Breast epithelium (tissue), 4 donors: ENCODE measurements at regions not wholly inside any gene's neighbourhood (a gene's known extent, or its start where the extent isn't known, plus 50 kb on each side); places are given as distances from the start of the nearest gene placed in this dataset.

Experiments used
- DNase-seq, 2 donors: peaks; one replicate each; pipeline ENCODE4 v3.0.0-alpha.2; 2019; ENCODE audit warnings: low spot score in 2 of 2
- H3K27ac ChIP-seq, 2 donors: fragments of 200-600 bp; sonication (generic) in 1 of 2; one replicate each; pipeline ENCODE4 v1.5.1; 2016 to 2019; ENCODE audit warnings: mild to moderate bottlenecking in 1 of 2
- H3K27me3 ChIP-seq, 2 donors: fragments of 200-600 bp; sonication (generic) in 1 of 2; one replicate each; pipeline versions ENCODE4 v1.5.1 to v1.6.0; 2017 to 2019; ENCODE audit warnings: control low read depth in 1 of 2, mild to moderate bottlenecking in 1 of 2
- H3K36me3 ChIP-seq: fragments of 200-600 bp; one replicate; pipeline ENCODE4 v1.5.1; 2019
- H3K4me1 ChIP-seq, 2 donors: fragments of 200-600 bp; sonication (generic); one replicate each; pipeline ENCODE4 v1.5.1; 2016 to 2019; ENCODE audit warnings: control low read depth in 1 of 2
- H3K4me3 ChIP-seq, 3 donors: fragments of 200-600 bp; sonication (generic); 1 replicate in 2 of 3; 2 replicates in 1 of 3; pipeline ENCODE4 v1.5.1; 2016 to 2019; ENCODE audit warnings: mild to moderate bottlenecking in 3 of 3, moderate library complexity in 2 of 3
- H3K9me3 ChIP-seq, 2 donors: fragments of 200-600 bp; sonication (generic) in 1 of 2; one replicate each; pipeline ENCODE4 v1.5.1; 2016 to 2019; ENCODE audit warnings: control low read depth in 1 of 2
- POLR2A ChIP-seq: fragments of 450-650 bp; IDR thresholded peaks from one replicate; pipeline ENCODE4 v1.6.1; 2016; ENCODE audit warnings: antibody characterized with exemption, mild to moderate bottlenecking, moderate library complexity
- POLR2AphosphoS5 ChIP-seq, 3 donors: sonication (generic); formaldehyde crosslinking; IDR thresholded peaks; one replicate each; pipeline ENCODE4 v1.6.1; 2017; ENCODE audit warnings: antibody characterized with exemption in 3 of 3
- intact Hi-C: fragments of 100-400 bp; cut with DNase I; formaldehyde crosslinking; loops from one replicate; pipeline ENCODE4 v1.15.1; 2023; ENCODE audit warnings: low total_unique reads
- TF ChIP-seq, protein P1 (sequence below), 3 donors: fragments of 450-650 bp; IDR thresholded peaks; one replicate each; pipeline ENCODE4 v1.5.1; 2016 to 2017; ENCODE audit warnings: antibody characterized with exemption in 3 of 3, mild to moderate bottlenecking in 3 of 3, moderate library complexity in 3 of 3

DNA sequence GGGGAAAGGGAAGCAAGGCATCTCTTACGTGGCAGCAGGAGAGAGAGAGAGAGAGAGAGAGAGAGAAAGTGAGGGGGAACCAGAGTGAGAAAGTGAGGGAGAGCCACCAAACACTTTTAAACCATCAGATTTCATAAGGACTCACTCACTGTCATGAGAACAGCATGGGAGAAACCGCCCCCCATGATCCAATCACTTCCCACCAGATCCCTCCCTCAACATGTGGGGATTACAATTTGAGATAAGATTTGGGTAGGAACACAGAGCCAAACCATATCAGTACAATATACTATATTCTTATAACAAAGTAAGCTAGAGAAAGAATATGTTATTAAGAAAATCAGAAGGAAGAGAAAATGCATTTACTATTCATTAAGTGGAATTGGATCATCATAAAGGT is 53.7 kb upstream of the PLXNC1 start:
- TF ChIP-seq POLR2AphosphoS5 (IDR thresholded peaks at IDR 0.05), result no peak
- TF ChIP-seq POLR2A, result no peak
- TF ChIP-seq, protein P1, sequence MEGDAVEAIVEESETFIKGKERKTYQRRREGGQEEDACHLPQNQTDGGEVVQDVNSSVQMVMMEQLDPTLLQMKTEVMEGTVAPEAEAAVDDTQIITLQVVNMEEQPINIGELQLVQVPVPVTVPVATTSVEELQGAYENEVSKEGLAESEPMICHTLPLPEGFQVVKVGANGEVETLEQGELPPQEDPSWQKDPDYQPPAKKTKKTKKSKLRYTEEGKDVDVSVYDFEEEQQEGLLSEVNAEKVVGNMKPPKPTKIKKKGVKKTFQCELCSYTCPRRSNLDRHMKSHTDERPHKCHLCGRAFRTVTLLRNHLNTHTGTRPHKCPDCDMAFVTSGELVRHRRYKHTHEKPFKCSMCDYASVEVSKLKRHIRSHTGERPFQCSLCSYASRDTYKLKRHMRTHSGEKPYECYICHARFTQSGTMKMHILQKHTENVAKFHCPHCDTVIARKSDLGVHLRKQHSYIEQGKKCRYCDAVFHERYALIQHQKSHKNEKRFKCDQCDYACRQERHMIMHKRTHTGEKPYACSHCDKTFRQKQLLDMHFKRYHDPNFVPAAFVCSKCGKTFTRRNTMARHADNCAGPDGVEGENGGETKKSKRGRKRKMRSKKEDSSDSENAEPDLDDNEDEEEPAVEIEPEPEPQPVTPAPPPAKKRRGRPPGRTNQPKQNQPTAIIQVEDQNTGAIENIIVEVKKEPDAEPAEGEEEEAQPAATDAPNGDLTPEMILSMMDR (IDR thresholded peaks at IDR 0.05), result no peak
- Histone ChIP-seq H3K27me3 (no peaks in the 10 kb centered on the region), H3K9me3 (no peaks in the 10 kb centered on the region), H3K27ac (no peak overlapping the region), H3K4me3 (no peak overlapping the region), H3K4me1 (peaks cover 0 to 4% of the 10 kb centered on the region in 2 donors), H3K36me3 (no peaks in the 10 kb centered on the region)
- intact Hi-C loops, result no loop called here
- no peak for DNase-seq

GRCh38 chr12:94095618-94096017 is 52.8 kb upstream of the PLXNC1 start:
- TF ChIP-seq, protein P1 (IDR thresholded peaks at IDR 0.05), result no peak
- no peaks in the 10 kb centered on the region for H3K9me3 ChIP-seq
- H3K36me3 ChIP-seq, result no peaks in the 10 kb centered on the region
- no peak overlapping the region for H3K4me3 ChIP-seq
- no peak overlapping the region for H3K27ac ChIP-seq
- no peaks in the 10 kb centered on the region for H3K27me3 ChIP-seq
- peaks cover 0 to 4% of the 10 kb centered on the region in 2 donors for H3K4me1 ChIP-seq
- intact Hi-C loops, result no loop called here
- no peak for DNase-seq

- no peak for DNase-seq
- TF ChIP-seq, protein P1 (IDR thresholded peaks at IDR 0.05), result no peak
- TF ChIP-seq POLR2AphosphoS5 (IDR thresholded peaks at IDR 0.05) (no peak), POLR2A (no peak)
- no peak overlapping the region for H3K27ac ChIP-seq
- no peaks in the 10 kb centered on the region for H3K9me3 ChIP-seq
- no peaks in the 10 kb centered on the region for H3K27me3 ChIP-seq
- intact Hi-C loops, result no loop called here
- no peak overlapping the region for H3K4me3 ChIP-seq
- H3K4me1 ChIP-seq, result no peaks in the 10 kb centered on the region
- H3K36me3 ChIP-seq, result no peaks in the 10 kb centered on the region
Observed at GRCh38 chr12:94098466-94098865, 49.9 kb upstream of the PLXNC1 start.
